Naive B cell (primary cell): ENCODE measurements at regions not wholly inside any gene's neighbourhood (a gene's known extent, or its start where the extent isn't known, plus 50 kb on each side); places are given as distances from the start of the nearest gene placed in this dataset.

Experiments
- ATAC-seq, 2 donors: fragments of 150-1000 bp; cut with Tn5 transposase; 2 replicates each; pipeline ENCODE4 v1.10.0; 2021; ENCODE audit warnings: low read depth in 2 of 2, mild to moderate bottlenecking in 2 of 2, moderate library complexity in 2 of 2
- DNase-seq: peaks from one replicate; pipeline ENCODE4 v3.0.0; 2022
- H3K27ac Mint-ChIP-seq, 6 donors: one replicate each; pipeline ENCODE4 v1.8.0; 2020 to 2022; ENCODE audit warnings: mild to moderate bottlenecking in 6 of 6, mixed read lengths in 6 of 6, moderate library complexity in 5 of 6, inconsistent platforms in 2 of 6
- H3K27me3 Mint-ChIP-seq, 3 donors: one replicate each; pipeline ENCODE4 v1.8.0; 2021 to 2022; ENCODE audit warnings: mixed read lengths in 3 of 3, mild to moderate bottlenecking in 1 of 3
- H3K36me3 Mint-ChIP-seq, 2 donors: one replicate each; pipeline ENCODE4 v1.8.0; 2020 to 2022; ENCODE audit warnings: mixed read lengths in 2 of 2, inconsistent platforms in 1 of 2, mild to moderate bottlenecking in 1 of 2
- H3K4me1 Mint-ChIP-seq, 3 donors: one replicate each; pipeline ENCODE4 v1.8.0; 2020 to 2022; ENCODE audit warnings: mixed read lengths in 3 of 3, inconsistent platforms in 1 of 3, mild to moderate bottlenecking in 1 of 3, moderate library complexity in 1 of 3
- H3K4me3 Mint-ChIP-seq, 8 donors: one replicate each; pipeline ENCODE4 v1.8.0; 2020 to 2022; ENCODE audit warnings: mild to moderate bottlenecking in 8 of 8, mixed read lengths in 8 of 8, moderate library complexity in 8 of 8, inconsistent platforms in 2 of 8
- H3K9me3 Mint-ChIP-seq, 7 donors: one replicate each; pipeline ENCODE4 v1.8.0; 2020 to 2022; ENCODE audit warnings: mixed read lengths in 7 of 7, mild to moderate bottlenecking in 5 of 7, inconsistent platforms in 2 of 7, moderate library complexity in 1 of 7

DNA sequence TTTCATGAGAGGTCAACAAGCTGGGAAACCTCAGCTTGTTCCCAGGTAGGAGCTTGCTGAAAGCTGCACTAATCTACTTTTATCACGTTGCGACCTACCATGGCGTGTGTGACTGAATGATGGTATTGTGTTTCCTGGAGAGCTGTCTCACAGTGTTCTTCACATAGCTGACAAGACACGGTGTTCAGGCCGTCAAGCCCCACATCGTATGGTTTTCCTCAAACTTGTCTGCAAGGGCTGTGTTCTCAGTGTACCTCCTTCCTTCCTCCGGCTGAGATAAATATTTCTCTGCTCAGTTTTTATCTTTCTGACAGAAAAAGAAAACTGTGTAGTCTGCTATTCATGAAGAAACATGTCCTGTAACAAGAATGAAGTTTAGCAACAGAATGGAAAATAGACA, 244.8 kb downstream of the DCDC2C start:
- Mint-ChIP-seq H3K27ac (no peak overlapping the region), H3K27me3 (peaks cover 0 to 5% (median 0%) of the 10 kb centered on the region in 3 donors), H3K36me3 (no peaks in the 10 kb centered on the region), H3K4me3 (no peak overlapping the region), H3K9me3 (peaks cover 0 to 16% (median 5%) of the 10 kb centered on the region in 7 donors), H3K4me1 (no peaks in the 10 kb centered on the region)
- DNase-seq (no peak), ATAC-seq (no peak)

GRCh38 chr2:3951131-3951954, 248.0 kb downstream of the DCDC2C start:
- H3K27me3 Mint-ChIP-seq, result no peaks in the 10 kb centered on the region
- DNase-seq (no peak), ATAC-seq (no peak)
- peaks cover 0 to 16% (median 4%) of the 10 kb centered on the region in 7 donors for H3K9me3 Mint-ChIP-seq
- H3K27ac Mint-ChIP-seq, result no peak overlapping the region
- H3K36me3 Mint-ChIP-seq, result no peaks in the 10 kb centered on the region
- no peak overlapping the region for H3K4me3 Mint-ChIP-seq
- no peaks in the 10 kb centered on the region for H3K4me1 Mint-ChIP-seq

GRCh38 chr2:3952866-3953516, 249.6 kb downstream of the DCDC2C start:
- Mint-ChIP-seq H3K36me3 (no peaks in the 10 kb centered on the region), H3K4me1 (no peaks in the 10 kb centered on the region)

DNA sequence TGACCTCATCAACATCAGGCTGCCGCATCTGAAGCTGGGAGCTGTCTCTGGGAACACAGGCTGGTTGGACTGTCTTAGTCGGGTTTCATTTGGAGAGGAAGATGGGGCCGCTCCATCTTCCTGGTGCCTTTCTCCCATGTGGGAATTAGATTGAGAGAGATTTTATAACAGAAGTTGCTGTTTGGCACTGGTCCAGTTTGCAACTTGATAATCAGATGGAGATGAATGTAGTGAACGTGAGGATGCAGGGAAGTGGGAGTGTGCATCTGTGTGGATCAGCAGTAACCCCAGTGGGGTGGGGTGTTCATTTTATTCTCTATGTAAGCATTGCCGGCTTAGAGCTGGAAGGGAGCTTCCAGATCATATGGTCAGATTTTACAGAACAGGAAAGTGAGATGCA, 250.9 kb downstream of the DCDC2C start:
- no peak for ATAC-seq
- DNase-seq, result no peak
- Mint-ChIP-seq H3K36me3 (no peaks in the 10 kb centered on the region), H3K27ac (no peak overlapping the region), H3K27me3 (peaks cover 0 to 6% (median 0%) of the 10 kb centered on the region in 3 donors), H3K4me3 (peak overlapping the region in 1 of 8 donors; percentile 30), H3K9me3 (peaks cover 0 to 16% (median 4%) of the 10 kb centered on the region in 7 donors), H3K4me1 (no peaks in the 10 kb centered on the region)

More at GRCh38 chr2:3952866-3953516, 249.6 kb downstream of the DCDC2C start:
- Mint-ChIP-seq H3K27ac (no peak overlapping the region), H3K4me3 (no peak overlapping the region), H3K27me3 (peaks cover 0 to 6% (median 0%) of the 10 kb centered on the region in 3 donors), H3K9me3 (peaks cover 0 to 16% (median 4%) of the 10 kb centered on the region in 7 donors)
- DNase-seq, result no peak
- no peak for ATAC-seq

- H3K27me3 Mint-ChIP-seq, result peaks cover 0 to 6% (median 0%) of the 10 kb centered on the region in 3 donors
- H3K4me3 Mint-ChIP-seq, result no peak overlapping the region
- DNase-seq, result no peak
- no peak for ATAC-seq
- no peaks in the 10 kb centered on the region for H3K4me1 Mint-ChIP-seq
- no peaks in the 10 kb centered on the region for H3K36me3 Mint-ChIP-seq
- no peak overlapping the region for H3K27ac Mint-ChIP-seq
- peaks cover 0 to 6% (median under 1%) of the 10 kb centered on the region in 7 donors for H3K9me3 Mint-ChIP-seq
These were observed 253.0 kb downstream of the DCDC2C start for GRCh38 chr2:3956406-3956805.

DNA sequence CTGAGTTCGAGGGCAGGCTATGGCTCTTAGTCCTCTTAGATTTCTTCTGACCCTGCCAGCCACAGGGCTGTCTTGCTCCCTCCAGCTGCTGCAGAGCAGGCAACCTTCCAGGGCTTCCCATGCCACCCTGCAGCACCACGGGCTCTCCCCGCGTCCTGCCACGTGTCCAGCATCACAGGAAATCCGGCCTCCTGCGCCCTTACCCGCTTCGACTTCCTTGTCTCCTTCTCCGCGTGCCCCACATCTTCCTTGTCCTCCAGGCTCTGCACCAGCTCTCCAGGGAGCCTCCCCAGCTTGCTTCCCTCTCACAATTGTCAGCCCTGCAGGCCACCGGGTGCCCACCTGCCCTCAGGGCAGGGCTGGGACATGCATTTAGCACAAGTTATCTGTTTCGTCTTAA, 253.5 kb downstream of the DCDC2C start:
- H3K36me3 Mint-ChIP-seq, result no peaks in the 10 kb centered on the region
- H3K4me3 Mint-ChIP-seq, result no peak overlapping the region
- peak overlapping the region in 1 of 6 donors; percentile 82 for H3K27ac Mint-ChIP-seq
- DNase-seq (no peak), ATAC-seq (no peak)
- H3K4me1 Mint-ChIP-seq, result no peaks in the 10 kb centered on the region
- H3K9me3 Mint-ChIP-seq, result peaks cover 0 to 4% (median 0%) of the 10 kb centered on the region in 7 donors
- H3K27me3 Mint-ChIP-seq, result peaks cover 0 to 6% (median 0%) of the 10 kb centered on the region in 3 donors

DNA sequence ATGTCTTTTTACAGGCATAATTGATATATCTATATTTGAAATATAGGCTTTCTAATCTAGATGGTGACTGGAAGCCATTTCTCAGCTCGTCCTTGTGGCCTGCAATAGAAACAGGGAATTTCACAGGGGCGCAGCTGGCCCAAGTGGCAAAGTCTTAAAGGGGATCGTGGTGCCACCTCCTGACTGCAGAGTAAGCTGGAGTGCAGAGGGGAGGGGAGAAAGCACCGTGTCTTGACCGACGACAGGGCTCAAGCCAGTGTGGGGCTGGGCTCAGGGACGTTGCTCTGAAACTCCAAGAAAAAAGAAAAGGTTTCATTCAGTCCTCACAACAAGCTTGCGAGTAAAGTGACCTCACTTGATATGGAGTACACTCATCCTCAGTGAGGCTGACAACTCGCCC, 255.1 kb downstream of the DCDC2C start:
- H3K36me3 Mint-ChIP-seq, result no peaks in the 10 kb centered on the region
- H3K27ac Mint-ChIP-seq, result no peak overlapping the region
- no peak overlapping the region for H3K4me3 Mint-ChIP-seq
- DNase-seq (no peak), ATAC-seq (no peak)
- H3K4me1 Mint-ChIP-seq, result no peaks in the 10 kb centered on the region
- H3K9me3 Mint-ChIP-seq, result no peaks in the 10 kb centered on the region
- H3K27me3 Mint-ChIP-seq, result peaks cover 0 to 6% (median 0%) of the 10 kb centered on the region in 3 donors

DNA sequence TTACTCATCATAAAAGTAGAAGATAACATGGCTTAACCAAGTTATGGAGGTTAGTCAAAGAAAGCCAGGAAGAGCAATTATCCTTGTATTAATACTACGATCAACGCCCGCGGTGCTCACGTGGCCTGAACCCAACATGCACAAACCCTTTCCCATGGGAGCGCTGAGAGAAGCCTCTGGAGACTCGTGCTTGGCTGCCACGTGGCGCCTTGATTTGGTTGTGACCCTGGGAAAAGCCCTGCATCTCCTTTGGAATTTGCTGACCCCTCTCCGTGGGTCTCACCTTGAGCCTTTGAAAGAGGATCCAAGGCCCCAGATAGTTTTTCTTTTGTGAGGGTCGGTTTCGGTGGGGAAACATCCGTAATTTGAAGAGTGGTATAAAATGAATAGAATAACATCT, 255.6 kb downstream of the DCDC2C start:
- no peak for ATAC-seq
- peaks cover 0 to 6% (median 0%) of the 10 kb centered on the region in 3 donors for H3K27me3 Mint-ChIP-seq
- DNase-seq, result no peak
- no peaks in the 10 kb centered on the region for H3K4me1 Mint-ChIP-seq
- no peak overlapping the region for H3K27ac Mint-ChIP-seq
- H3K4me3 Mint-ChIP-seq, result no peak overlapping the region
- H3K9me3 Mint-ChIP-seq, result no peaks in the 10 kb centered on the region
- no peaks in the 10 kb centered on the region for H3K36me3 Mint-ChIP-seq

- Mint-ChIP-seq H3K4me1 (no peaks in the 10 kb centered on the region), H3K36me3 (no peaks in the 10 kb centered on the region), H3K4me3 (no peak overlapping the region), H3K9me3 (no peaks in the 10 kb centered on the region), H3K27me3 (peaks cover 0 to 6% (median 0%) of the 10 kb centered on the region in 3 donors), H3K27ac (no peak overlapping the region)
- DNase-seq (no peak), ATAC-seq (no peak)
These were observed 256.0 kb downstream of the DCDC2C start for GRCh38 chr2:3959372-3959771.

GRCh38 chr2:3960106-3960505, 256.7 kb downstream of the DCDC2C start:
- Mint-ChIP-seq H3K27me3 (peaks cover 0 to 6% (median 0%) of the 10 kb centered on the region in 3 donors), H3K4me1 (no peaks in the 10 kb centered on the region), H3K9me3 (no peaks in the 10 kb centered on the region), H3K4me3 (no peak overlapping the region), H3K27ac (peak overlapping the region in 1 of 6 donors; percentile 33), H3K36me3 (no peaks in the 10 kb centered on the region)
- no peak for DNase-seq
- ATAC-seq, result no peak

GRCh38 chr2:3962719-3963118, 259.3 kb downstream of the DCDC2C start:
- Mint-ChIP-seq H3K9me3 (peaks cover 0 to 3% (median 0%) of the 10 kb centered on the region in 7 donors), H3K27me3 (no peaks in the 10 kb centered on the region), H3K27ac (no peak overlapping the region), H3K4me3 (no peak overlapping the region), H3K36me3 (no peaks in the 10 kb centered on the region), H3K4me1 (no peaks in the 10 kb centered on the region)
- no peak for DNase-seq
- no peak for ATAC-seq

DNA sequence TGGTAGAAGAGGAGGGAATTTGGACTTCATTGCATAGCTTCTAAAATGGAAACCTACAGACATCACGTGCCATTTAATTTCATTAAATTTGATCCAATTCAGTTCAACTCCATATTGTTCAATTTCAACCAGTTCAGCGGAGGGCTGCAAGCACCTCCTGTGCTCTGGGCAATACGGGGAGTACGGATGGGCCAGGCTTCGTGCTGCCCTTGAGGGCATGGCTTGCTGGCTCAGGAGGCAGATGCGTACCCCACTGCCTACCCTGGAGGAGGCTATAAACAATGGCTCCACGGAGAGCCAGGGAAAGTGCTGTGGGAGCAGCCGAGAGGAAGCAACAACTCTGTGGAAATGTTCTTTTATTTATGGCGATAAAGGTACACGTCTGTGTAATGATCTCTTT, 261.8 kb downstream of the DCDC2C start:
- H3K36me3 Mint-ChIP-seq, result no peaks in the 10 kb centered on the region
- DNase-seq, result no peak
- peaks cover 0 to 3% (median 0%) of the 10 kb centered on the region in 7 donors for H3K9me3 Mint-ChIP-seq
- H3K27ac Mint-ChIP-seq, result no peak overlapping the region
- H3K4me1 Mint-ChIP-seq, result no peaks in the 10 kb centered on the region
- no peaks in the 10 kb centered on the region for H3K27me3 Mint-ChIP-seq
- no peak overlapping the region for H3K4me3 Mint-ChIP-seq
- ATAC-seq, result no peak

DNA sequence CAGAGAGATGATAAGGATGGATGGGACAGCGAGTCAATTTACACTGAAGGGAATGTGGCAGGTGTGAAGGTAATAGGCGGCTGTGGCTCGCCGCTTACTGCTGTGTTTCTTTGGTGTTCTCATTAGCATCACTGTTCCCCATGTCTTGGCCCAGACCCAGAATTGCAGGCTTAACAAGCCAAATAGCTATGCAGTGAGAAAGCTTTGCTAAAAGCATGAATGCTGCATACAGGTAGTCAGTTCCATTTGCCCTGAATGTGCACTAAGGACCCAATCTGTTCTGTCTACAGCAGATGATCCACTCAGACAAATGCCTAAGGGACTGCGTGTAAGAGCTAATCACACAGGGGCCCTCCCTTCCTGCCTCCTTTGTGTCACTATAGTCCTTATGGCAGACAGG, 262.6 kb downstream of the DCDC2C start:
- Mint-ChIP-seq H3K27ac (no peak overlapping the region), H3K27me3 (no peaks in the 10 kb centered on the region), H3K4me1 (no peaks in the 10 kb centered on the region), H3K9me3 (peaks cover 0 to 3% (median 0%) of the 10 kb centered on the region in 7 donors), H3K4me3 (no peak overlapping the region), H3K36me3 (no peaks in the 10 kb centered on the region)
- no peak for ATAC-seq
- DNase-seq, result no peak

- Mint-ChIP-seq H3K4me1 (no peaks in the 10 kb centered on the region), H3K27me3 (no peaks in the 10 kb centered on the region), H3K4me3 (no peak overlapping the region), H3K9me3 (peaks cover 0 to 3% (median 0%) of the 10 kb centered on the region in 7 donors), H3K27ac (no peak overlapping the region), H3K36me3 (no peaks in the 10 kb centered on the region)
- DNase-seq (no peak), ATAC-seq (no peak)
These were observed 263.1 kb downstream of the DCDC2C start for GRCh38 chr2:3966470-3966869.
